ENCODE measurements at regions not wholly inside any gene's neighbourhood (a gene's known extent, or its start where the extent isn't known, plus 50 kb on each side); places are given as distances from the start of the nearest gene placed in this dataset.

DNA sequence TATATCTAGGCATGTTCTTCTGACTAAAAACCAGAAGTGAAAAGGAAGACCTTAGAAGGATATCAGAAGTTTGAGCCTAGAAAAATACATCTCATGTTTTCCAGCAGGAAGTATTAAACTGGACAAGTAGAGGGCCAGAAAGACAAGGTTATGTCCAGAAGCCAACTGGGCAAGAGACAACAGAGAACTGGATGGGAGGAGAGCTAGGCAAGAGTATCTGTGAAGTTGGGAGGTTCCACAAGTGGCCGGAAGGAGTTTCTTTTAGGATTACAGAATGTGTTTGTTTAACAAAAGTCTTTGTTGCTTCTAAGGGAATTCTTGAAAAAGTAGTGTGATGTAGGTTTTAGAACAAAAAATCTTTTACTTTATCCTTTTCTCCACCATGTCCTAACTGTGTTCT, 86.4 kb downstream of the CYP26A1 start:
- H3K27ac Mint-ChIP-seq: no peak overlapping the region
- peaks cover 14% of the 10 kb centered on the region for H3K9me3 Mint-ChIP-seq
- no peaks in the 10 kb centered on the region for H3K4me1 Mint-ChIP-seq
- no peak overlapping the region for H3K4me3 Mint-ChIP-seq
- peaks cover 2% of the 10 kb centered on the region for H3K27me3 Mint-ChIP-seq
- DNase-seq (ENCODE audit: low spot score in 2 of 2) (no peak), ATAC-seq (ENCODE audit: low read depth) (no peak)
- no peaks in the 10 kb centered on the region for H3K36me3 Mint-ChIP-seq

DNA sequence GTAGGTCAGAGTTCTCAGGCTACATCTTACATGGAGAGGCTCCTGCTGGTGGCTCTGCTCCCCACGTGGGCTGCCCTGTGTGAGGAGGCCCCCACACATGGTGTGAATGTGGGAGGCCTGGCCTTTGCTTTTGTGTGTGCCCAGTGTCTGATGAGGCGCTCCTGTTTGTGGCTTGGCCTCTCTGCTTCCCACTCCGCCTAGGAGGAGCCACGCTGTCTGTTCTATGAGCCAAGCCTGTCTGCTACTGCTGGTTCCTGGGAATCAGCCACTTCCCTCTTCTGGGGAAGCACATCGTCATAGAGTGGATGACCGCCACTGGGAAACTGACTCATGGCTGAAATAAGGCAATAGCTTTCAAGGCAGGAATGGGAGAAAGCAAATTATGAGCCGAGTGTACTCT, 87.1 kb downstream of the CYP26A1 start:
- H3K4me3 Mint-ChIP-seq: no peak overlapping the region
- no peaks in the 10 kb centered on the region for H3K36me3 Mint-ChIP-seq
- peaks cover under 1% of the 10 kb centered on the region for H3K4me1 Mint-ChIP-seq
- H3K27me3 Mint-ChIP-seq: peaks cover 2% of the 10 kb centered on the region
- H3K9me3 Mint-ChIP-seq: peaks cover 9% of the 10 kb centered on the region
- ATAC-seq (ENCODE audit: low read depth) (no peak), DNase-seq (ENCODE audit: low spot score in 2 of 2) (no peak)
- H3K27ac Mint-ChIP-seq: no peak overlapping the region

DNA sequence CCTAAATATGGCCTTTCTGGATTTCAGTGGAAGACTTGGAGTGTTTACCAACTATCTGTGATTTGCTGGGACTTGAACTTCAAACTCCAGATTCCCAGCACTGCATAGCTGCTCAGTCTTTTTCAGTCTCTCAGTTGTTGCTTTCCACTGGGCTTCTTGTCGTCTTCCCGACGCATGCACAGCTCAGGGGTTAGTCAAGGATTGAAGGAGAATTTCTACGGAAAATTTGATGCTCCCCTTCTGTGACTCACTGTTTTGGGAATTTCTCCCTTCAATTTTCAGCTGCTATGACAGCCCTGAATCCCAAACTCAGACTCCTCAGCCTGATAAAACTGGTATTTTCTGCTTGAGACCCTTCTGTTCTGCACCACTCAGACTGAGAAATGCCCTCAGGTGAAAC, 91.7 kb downstream of the CYP26A1 start:
- peaks cover 8% of the 10 kb centered on the region for H3K36me3 Mint-ChIP-seq
- peaks cover 7% of the 10 kb centered on the region for H3K27me3 Mint-ChIP-seq
- ATAC-seq (ENCODE audit: low read depth) (no peak), DNase-seq (ENCODE audit: low spot score in 2 of 2) (no peak)
- no peak overlapping the region for H3K4me3 Mint-ChIP-seq
- no peak overlapping the region for H3K27ac Mint-ChIP-seq
- peaks cover 9% of the 10 kb centered on the region for H3K9me3 Mint-ChIP-seq
- H3K4me1 Mint-ChIP-seq: peaks cover 7% of the 10 kb centered on the region

DNA sequence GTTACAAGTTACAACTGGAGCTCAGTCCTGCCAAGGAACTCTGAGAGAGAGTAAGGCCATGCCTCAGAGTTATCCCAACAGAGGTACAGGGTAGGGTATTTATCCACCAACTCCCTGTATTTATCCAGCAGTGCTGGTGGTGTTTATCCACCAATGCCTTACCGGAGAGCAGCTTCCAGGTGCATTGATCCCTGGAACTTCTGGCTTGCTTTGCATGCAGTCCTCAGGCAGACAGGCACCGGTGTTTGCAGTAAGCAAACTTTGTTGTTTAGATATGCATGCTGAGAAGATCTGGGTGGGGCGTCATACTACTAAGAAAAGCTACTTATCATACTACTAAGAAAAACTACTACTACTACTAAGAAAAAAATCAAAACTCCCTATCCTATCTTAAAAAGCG, 92.4 kb downstream of the CYP26A1 start:
- DNase-seq (ENCODE audit: low spot score in 2 of 2) (no peak), ATAC-seq (ENCODE audit: low read depth) (no peak)
- H3K9me3 Mint-ChIP-seq: peaks cover 12% of the 10 kb centered on the region
- peaks cover 9% of the 10 kb centered on the region for H3K36me3 Mint-ChIP-seq
- H3K27ac Mint-ChIP-seq: no peak overlapping the region
- H3K4me3 Mint-ChIP-seq: peak overlapping the region; percentile 9
- H3K4me1 Mint-ChIP-seq: peaks cover 7% of the 10 kb centered on the region
- H3K27me3 Mint-ChIP-seq: peaks cover 7% of the 10 kb centered on the region

DNA sequence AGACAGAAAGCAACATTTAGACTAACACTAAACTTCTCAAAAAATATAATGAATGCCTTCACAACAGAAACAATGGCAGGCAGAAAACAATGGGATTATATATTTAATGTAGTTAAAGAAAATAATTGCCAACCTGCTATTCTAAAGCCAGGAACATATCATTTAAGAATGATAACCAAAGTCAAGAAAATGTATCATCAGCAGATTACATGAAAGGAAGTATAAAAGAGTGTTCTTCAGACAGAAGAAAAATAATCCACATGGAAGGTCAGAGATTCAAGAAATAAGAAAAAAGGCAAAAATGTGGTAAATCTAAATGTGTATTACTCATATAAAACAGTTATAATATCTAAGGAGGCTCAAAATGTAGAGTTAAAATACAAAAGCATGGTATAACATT, 98.1 kb downstream of the CYP26A1 start:
- Mint-ChIP-seq H3K27ac (no peak overlapping the region), H3K4me3 (no peak overlapping the region), H3K9me3 (peaks cover 9% of the 10 kb centered on the region), H3K27me3 (peaks cover 5% of the 10 kb centered on the region), H3K36me3 (peaks cover 9% of the 10 kb centered on the region), H3K4me1 (no peaks in the 10 kb centered on the region)
- ATAC-seq (ENCODE audit: low read depth): no peak
- no peak for DNase-seq (ENCODE audit: low spot score in 2 of 2)

DNA sequence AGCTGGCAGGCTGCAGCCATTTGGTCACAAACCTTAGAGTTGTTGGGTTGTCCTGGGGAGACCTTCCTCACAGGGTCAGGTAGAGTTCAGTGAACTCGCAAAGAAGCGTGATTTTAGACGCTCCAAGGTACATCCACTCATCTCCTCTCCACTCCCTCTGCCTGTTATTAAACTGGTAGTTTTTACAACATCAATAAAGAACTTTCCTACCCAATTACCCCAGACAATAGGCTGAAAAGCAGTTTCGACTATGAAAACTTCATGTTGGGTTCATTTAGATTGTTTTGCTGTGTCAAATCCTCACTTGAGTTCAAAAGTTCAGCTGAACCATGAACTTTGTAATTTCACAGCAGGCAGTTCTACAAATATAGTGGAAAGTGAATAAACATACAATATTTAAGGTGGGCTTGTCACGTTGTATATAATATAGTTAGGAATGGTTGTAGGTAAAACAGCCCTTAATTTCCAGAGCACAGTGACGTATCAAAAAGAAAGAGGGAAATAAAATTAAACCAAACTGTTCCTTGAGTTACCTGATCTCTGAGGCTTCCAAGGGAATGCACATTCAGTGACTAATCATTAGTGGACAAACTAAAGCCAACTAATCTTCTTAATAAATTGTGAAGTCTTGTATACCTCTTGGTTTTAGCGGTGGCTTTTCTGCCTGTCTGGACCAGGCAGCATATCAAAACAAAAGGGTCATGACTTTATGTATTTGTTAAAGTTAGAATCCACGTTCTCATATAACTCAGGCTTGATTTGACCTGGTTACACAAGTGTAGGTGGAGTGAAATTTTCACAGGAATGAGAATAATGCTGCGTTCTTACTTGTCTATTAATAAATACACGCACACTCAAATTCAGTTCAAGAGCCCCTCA, 100.5 kb downstream of the CYP26A1 start:
- H3K4me1 Mint-ChIP-seq: no peaks in the 10 kb centered on the region
- ATAC-seq (ENCODE audit: low read depth) (no peak), DNase-seq (ENCODE audit: low spot score in 2 of 2) (no peak)
- H3K36me3 Mint-ChIP-seq: peaks cover 5% of the 10 kb centered on the region
- H3K27ac Mint-ChIP-seq: no peak overlapping the region
- no peak overlapping the region for H3K4me3 Mint-ChIP-seq
- no peaks in the 10 kb centered on the region for H3K27me3 Mint-ChIP-seq
- peaks cover 6% of the 10 kb centered on the region for H3K9me3 Mint-ChIP-seq

DNA sequence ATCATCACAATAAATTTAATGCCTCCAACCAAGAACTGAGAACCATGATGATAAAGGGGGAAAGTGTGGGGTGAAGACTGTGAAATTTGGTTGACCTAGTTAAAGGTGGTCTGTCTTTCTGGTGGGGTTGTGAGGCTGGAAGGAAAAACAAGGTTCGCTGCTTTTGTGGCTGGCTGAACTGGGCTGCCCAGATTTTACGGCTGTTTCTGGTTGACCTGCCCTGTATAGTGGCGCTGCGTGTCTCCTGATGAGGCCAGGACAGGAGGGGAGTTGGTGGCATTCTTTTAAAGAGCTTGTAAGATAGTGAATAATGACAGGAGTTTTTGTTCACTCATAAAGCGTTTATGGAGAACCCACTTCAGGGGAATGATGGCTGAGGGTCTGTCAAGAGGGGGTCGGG, 101.8 kb downstream of the CYP26A1 start:
- DNase-seq (ENCODE audit: low spot score in 2 of 2): no peak
- H3K27ac Mint-ChIP-seq: no peak overlapping the region
- H3K36me3 Mint-ChIP-seq: no peaks in the 10 kb centered on the region
- peaks cover 1% of the 10 kb centered on the region for H3K9me3 Mint-ChIP-seq
- H3K27me3 Mint-ChIP-seq: no peaks in the 10 kb centered on the region
- no peak overlapping the region for H3K4me3 Mint-ChIP-seq
- H3K4me1 Mint-ChIP-seq: no peaks in the 10 kb centered on the region
- no peak for ATAC-seq (ENCODE audit: low read depth)

DNA sequence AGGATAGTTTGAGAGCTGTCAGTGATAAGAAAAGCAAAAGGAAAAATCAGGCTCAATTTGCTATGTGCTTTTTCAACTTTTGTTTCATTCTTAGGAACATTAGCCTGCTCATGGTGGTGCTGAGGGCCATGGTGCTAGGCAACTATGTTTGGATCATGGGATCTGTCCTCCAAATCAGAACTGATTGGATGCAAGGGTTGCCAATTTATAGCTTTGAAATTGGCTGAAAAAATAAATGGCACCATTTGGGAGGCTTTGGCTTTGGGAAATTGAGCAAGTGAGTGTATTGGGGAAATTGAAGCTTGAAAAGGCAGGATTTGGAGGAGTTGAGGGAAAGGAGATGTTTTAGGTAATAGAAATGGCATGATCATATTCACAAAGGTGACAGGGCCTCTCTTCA, 103.8 kb downstream of the CYP26A1 start:
- Mint-ChIP-seq H3K9me3 (no peaks in the 10 kb centered on the region), H3K27me3 (no peaks in the 10 kb centered on the region), H3K4me3 (no peak overlapping the region), H3K27ac (no peak overlapping the region), H3K36me3 (no peaks in the 10 kb centered on the region), H3K4me1 (no peaks in the 10 kb centered on the region)
- DNase-seq (ENCODE audit: low spot score in 2 of 2) (no peak), ATAC-seq (ENCODE audit: low read depth) (no peak)

DNA sequence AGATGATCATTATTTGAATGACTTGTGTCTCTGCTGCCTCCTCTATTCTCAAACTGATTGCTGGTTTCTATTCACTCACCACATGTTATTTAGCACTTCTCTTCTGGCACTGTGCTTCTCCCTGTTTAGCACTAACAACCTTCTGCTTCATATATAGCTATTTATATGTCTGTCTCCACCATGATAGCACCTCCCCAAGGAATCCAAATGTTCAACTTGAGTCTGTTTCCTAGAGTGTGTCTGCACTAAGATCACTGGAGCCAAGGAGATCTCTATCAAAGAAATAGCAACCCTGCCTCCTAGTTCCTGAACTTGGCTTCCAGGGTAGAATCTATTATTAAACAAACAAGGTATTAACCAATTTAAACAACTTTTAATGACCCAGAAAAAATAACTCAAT, 104.5 kb downstream of the CYP26A1 start:
- Mint-ChIP-seq H3K4me1 (no peaks in the 10 kb centered on the region), H3K27me3 (no peaks in the 10 kb centered on the region), H3K36me3 (no peaks in the 10 kb centered on the region), H3K4me3 (no peak overlapping the region), H3K9me3 (no peaks in the 10 kb centered on the region), H3K27ac (no peak overlapping the region)
- DNase-seq (ENCODE audit: low spot score in 2 of 2) (no peak), ATAC-seq (ENCODE audit: low read depth) (no peak)

DNA sequence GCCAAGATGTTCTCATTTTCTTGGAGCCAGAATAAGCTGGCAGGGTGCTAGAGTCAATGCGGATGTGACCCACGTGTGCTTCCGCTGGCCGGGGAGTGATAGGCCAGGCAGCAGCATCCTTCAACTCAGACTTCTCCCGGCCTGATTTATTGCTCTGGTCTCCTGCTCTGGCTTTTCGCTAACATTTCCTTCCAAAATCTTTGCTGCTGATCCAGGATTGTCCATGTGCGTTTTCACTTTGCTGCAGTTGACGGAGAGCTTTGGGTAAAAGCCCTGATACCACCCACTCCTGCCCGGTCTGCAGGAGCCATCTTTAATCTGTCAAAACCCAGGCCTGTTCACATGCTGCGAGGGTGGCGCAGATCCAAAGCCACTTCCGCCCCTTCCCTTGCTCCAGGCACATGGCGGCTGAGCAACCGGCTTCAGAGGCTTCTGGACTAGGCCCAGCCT, 106.8 kb downstream of the CYP26A1 start:
- H3K4me3 Mint-ChIP-seq: no peak overlapping the region
- ATAC-seq (ENCODE audit: low read depth) (no peak), DNase-seq (ENCODE audit: low spot score in 2 of 2) (no peak)
- no peaks in the 10 kb centered on the region for H3K27me3 Mint-ChIP-seq
- H3K36me3 Mint-ChIP-seq: no peaks in the 10 kb centered on the region
- H3K4me1 Mint-ChIP-seq: no peaks in the 10 kb centered on the region
- no peak overlapping the region for H3K27ac Mint-ChIP-seq
- peaks cover 3% of the 10 kb centered on the region for H3K9me3 Mint-ChIP-seq

DNA sequence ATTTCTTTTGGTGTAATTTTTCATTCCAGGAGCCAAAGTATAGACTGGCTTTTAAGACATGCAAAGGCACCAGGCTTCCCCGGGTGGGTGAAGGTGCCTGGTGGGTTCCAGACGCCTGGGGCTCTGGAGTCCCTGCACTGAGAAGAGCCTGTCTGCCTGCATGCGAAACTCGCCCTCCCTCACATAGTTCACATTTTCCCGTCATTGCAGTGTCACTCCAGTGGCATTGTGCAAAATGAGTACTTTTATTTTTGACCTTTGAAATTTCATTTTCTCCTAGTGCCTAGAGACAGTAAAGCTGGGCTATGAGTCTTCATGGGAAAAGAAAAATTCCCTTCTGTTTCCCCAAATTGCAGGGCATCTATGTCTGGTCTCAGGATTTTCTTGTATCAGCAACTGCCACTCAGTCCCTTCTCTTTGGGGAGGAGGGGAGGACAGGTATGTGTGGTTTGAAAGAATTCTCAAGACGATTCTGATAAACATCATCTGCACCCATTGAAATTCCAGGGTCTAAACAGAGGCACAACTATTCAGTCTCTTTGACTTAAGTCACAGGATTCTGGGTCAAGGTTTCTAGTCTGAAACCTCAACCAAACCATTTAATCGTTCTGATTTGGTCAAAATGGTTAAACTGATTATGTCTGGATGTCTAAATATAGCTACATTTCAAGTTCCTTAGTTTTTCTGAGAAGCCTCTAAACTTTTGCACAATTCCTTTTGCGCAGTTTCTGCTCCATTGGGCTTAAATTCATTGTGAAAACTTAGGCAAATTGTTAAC, 107.8 kb downstream of the CYP26A1 start:
- H3K36me3 Mint-ChIP-seq: no peaks in the 10 kb centered on the region
- peaks cover 3% of the 10 kb centered on the region for H3K9me3 Mint-ChIP-seq
- no peaks in the 10 kb centered on the region for H3K4me1 Mint-ChIP-seq
- H3K27me3 Mint-ChIP-seq: no peaks in the 10 kb centered on the region
- no peak overlapping the region for H3K4me3 Mint-ChIP-seq
- no peak overlapping the region for H3K27ac Mint-ChIP-seq
- DNase-seq (ENCODE audit: low spot score in 2 of 2) (no peak), ATAC-seq (ENCODE audit: low read depth) (no peak)

DNA sequence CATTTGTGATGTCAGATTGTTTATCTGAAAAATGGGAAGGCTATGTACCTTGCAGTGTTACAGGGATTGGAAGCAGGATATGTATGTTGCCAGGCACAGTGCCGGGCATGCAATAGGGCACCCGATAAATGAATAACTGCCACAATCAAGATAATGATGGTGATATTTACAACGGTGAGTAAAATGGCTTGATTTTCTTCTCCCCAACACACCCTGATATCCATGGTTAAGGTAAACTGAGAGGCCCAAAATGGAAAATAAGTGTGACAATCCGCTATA, 108.3 kb downstream of the CYP26A1 start:
- ATAC-seq (ENCODE audit: low read depth) (no peak), DNase-seq (ENCODE audit: low spot score in 2 of 2) (no peak)
- H3K27ac Mint-ChIP-seq: no peak overlapping the region
- H3K36me3 Mint-ChIP-seq: no peaks in the 10 kb centered on the region
- H3K9me3 Mint-ChIP-seq: peaks cover 3% of the 10 kb centered on the region
- H3K4me1 Mint-ChIP-seq: no peaks in the 10 kb centered on the region
- H3K27me3 Mint-ChIP-seq: no peaks in the 10 kb centered on the region
- H3K4me3 Mint-ChIP-seq: no peak overlapping the region

DNA sequence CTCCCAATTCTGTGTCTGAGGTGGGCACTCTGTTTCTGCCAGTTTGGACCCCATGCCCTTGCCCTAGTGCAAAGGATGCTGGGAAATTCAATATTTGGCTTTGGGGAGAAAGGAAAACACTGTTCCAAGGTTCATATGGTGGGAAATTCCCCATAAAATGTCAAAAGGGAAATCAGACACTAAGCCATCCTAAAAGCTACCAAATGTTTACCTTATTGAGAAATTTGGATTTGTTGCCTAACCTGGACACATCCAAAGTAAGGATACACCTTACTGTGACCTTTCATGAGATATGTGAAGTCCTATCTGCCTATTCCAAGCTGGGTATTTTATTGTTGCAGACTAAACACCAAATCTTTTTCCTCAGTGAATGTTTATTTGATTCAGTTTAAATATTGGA, 109.1 kb downstream of the CYP26A1 start:
- Mint-ChIP-seq H3K9me3 (peaks cover 3% of the 10 kb centered on the region), H3K36me3 (no peaks in the 10 kb centered on the region), H3K4me1 (no peaks in the 10 kb centered on the region), H3K27ac (no peak overlapping the region), H3K4me3 (no peak overlapping the region), H3K27me3 (peaks cover 2% of the 10 kb centered on the region)
- ATAC-seq (ENCODE audit: low read depth): no peak
- DNase-seq (ENCODE audit: low spot score in 2 of 2): no peak

DNA sequence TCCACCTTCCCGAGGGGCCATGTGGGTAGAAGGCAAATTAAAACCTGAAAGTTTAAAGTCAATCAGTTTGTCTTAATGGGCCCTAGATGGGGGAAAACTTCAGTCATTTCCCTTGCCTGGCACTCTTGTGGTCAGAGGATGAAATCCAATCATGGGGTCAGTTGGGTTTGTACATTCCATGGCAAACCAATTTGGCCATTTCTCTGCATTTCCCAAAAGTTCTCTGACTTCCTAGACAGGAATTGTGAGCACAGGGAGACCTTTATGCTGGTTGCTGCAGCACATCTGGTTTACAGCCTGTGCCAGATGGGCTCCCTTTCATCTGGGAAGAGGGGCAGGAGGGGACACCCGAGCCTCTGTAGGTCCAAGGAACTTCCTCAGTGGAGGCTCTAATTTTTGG, 113.0 kb downstream of the CYP26A1 start:
- Mint-ChIP-seq H3K27ac (no peak overlapping the region), H3K27me3 (peaks cover 4% of the 10 kb centered on the region), H3K9me3 (peaks cover 3% of the 10 kb centered on the region), H3K4me3 (no peak overlapping the region), H3K4me1 (no peaks in the 10 kb centered on the region), H3K36me3 (no peaks in the 10 kb centered on the region)
- no peak for DNase-seq (ENCODE audit: low spot score in 2 of 2)
- ATAC-seq (ENCODE audit: low read depth): no peak

DNA sequence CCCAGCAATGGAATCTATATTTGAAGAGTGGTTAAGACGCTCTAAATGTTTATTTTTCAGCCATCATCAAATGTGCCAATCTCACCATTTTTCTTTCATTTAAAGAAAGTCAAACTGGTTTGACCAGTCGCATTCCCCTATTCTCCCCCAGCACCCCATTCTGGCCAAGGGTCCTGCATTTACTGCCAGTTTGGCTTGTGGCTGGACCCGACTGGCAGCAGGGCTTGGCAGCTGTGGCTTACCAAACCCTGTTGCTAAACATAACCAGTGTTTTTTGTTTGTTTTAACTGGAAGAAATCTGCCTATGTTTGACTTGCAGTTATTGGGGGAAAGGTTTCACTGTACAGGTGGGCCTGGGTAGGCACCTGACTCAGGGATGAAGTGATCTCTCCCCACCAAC, 116.3 kb downstream of the CYP26A1 start:
- no peak for ATAC-seq (ENCODE audit: low read depth)
- peaks cover 6% of the 10 kb centered on the region for H3K27me3 Mint-ChIP-seq

More for the DNA sequence above, 116.3 kb downstream of the CYP26A1 start:
- no peak for DNase-seq (ENCODE audit: low spot score in 2 of 2)
- Mint-ChIP-seq H3K36me3 (no peaks in the 10 kb centered on the region), H3K4me3 (no peak overlapping the region), H3K9me3 (peaks cover 3% of the 10 kb centered on the region), H3K4me1 (no peaks in the 10 kb centered on the region), H3K27ac (no peak overlapping the region)

Data from memory B cell (primary cell).